GM12872 (cell line): ENCODE measurements at regions not wholly inside any gene's neighbourhood (a gene's known extent, or its start where the extent isn't known, plus 50 kb on each side); places are given as distances from the start of the nearest gene placed in this dataset.

ENCODE experiments used
- TF ChIP-seq, protein P1 (sequence below): IDR thresholded peaks from 3 replicates; pipeline ENCODE4 v1.5.1; 2011; ENCODE audit warnings: low read depth, mild to moderate bottlenecking, low read length, moderate library complexity; ENCODE audit not compliant: insufficient read depth

DNA sequence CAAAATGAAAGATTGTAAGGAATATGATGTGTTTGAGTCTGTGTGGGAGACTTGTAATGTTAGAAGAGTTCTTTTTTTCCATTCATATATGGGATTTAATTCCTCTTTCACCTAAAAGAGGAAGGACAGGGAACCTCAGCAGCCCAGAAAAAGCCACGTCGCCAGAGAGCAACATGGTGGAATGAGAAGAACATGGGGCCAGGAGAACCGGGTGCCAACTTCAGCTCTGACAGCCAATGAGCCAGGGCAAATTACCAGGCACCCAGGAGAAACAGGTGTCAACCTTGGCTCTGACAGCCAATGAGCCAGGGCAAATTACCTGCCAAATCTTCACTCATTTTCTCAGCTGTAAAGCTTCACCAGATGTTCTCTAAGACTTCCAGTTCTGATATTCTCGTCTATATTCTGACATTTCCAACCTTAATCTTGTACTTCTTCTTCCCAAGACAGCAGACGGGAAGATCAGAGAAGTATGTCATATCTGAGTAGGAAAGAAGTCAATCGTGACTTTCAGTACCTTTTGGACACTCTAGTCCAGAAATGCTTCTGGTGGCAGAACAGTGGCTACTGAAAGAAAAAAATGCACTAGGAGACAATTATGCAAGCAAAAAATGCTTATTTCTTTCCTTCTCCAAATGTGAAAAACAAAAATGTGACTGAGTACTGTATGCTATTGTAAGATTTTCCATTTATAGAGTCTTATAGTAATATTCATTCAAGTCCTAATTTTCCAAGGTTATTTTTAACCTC is 79.2 kb upstream of the COL5A2 start:
- TF ChIP-seq, protein P1, sequence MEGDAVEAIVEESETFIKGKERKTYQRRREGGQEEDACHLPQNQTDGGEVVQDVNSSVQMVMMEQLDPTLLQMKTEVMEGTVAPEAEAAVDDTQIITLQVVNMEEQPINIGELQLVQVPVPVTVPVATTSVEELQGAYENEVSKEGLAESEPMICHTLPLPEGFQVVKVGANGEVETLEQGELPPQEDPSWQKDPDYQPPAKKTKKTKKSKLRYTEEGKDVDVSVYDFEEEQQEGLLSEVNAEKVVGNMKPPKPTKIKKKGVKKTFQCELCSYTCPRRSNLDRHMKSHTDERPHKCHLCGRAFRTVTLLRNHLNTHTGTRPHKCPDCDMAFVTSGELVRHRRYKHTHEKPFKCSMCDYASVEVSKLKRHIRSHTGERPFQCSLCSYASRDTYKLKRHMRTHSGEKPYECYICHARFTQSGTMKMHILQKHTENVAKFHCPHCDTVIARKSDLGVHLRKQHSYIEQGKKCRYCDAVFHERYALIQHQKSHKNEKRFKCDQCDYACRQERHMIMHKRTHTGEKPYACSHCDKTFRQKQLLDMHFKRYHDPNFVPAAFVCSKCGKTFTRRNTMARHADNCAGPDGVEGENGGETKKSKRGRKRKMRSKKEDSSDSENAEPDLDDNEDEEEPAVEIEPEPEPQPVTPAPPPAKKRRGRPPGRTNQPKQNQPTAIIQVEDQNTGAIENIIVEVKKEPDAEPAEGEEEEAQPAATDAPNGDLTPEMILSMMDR: no peak

- TF ChIP-seq, protein P1: no peak
These were observed 80.8 kb upstream of the COL5A2 start for GRCh38 chr2:189260361-189260814.

DNA sequence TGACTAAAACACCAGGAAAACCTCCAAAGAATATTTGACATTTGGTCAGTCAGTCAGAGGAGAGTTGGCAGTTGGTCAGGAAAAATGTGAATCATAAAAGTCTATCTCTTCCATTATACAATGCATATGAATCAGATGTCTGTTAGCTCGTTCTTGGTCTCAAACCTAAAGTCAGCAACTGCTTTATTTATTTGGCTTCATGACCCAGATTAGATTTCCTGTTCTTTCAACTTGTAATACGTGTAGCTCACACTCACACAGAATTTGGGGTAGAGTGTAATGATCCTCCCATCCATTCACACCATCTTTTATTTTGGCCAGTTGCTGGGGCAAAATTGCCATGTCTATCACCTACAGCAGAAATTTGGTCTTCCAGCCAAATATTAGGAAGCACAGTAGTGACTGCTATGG is 81.9 kb upstream of the COL5A2 start:
- TF ChIP-seq, protein P1: no peak

- TF ChIP-seq, protein P1: no peak
These were observed 82.4 kb upstream of the COL5A2 start for GRCh38 chr2:189261916-189262315.

DNA sequence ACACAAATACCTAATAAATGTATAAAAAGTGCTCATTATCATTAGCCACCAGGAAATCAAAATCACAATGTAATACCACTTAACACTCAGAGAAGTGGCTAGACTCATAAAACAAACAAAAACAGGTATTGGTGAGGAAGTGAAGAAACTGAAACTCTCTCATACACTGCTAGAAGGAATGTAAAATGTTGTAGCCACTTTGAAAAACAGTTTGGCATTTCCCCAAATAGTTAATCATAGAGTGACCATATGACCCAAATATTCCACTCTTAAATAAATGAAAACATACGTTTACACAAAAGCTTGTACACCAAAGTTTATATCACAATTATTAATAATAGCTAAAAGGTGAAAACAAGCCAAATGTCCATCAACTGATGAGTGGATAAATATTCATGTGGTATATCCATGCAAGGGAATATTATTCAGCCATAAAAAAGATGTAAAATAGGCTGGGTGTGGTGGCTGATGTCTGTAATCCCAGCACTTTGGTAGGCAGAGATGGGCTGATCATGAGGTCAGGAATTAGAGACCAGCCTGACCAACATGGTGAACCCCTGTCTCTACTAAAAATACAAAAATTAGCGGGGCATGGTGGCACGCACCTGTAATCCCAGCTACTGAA is 86.2 kb upstream of the COL5A2 start:
- TF ChIP-seq, protein P1: no peak

- TF ChIP-seq, protein P1: no peak
These were observed 87.9 kb upstream of the COL5A2 start for GRCh38 chr2:189267491-189267890.

DNA sequence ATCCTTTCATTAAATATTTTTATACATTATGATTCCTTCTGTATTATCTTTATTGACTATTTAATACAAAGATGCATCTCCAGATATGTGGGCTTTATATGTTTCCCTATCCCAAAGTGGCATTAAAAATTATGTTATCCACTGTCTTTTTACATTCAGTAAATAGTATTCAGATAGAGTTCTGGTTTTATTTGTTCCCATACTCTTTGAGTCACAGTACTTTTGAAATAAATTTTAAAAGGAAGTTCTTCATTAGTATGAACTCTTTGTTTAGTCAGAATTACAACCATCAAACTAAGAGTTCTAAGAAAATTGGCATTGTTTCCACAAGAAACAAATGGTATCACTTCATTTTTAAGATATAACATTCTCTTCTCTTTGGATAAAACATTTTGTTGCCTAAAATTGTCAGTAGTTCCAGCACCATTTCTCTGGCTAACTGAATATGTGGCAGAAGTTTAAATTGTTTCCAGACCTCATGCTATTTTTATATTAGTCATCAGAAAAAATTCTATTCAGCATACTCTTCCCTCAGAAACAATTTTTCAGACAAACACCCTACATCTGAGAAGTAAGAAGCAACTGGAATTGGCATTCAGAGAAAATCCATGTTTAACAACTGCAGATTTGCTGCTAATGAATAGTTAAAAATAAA is 88.5 kb upstream of the COL5A2 start:
- TF ChIP-seq, protein P1: no peak
